GM12801 (cell line): ENCODE measurements at regions not wholly inside any gene's neighbourhood (a gene's known extent, or its start where the extent isn't known, plus 50 kb on each side); places are given as distances from the start of the nearest gene placed in this dataset.

Experiments used
- CTCF ChIP-seq: IDR thresholded peaks from one replicate; pipeline ENCODE4 v1.5.1; 2011; ENCODE audit warnings: control low read depth; ENCODE audit not compliant: insufficient read length; ENCODE audit errors: extremely low read depth

DNA sequence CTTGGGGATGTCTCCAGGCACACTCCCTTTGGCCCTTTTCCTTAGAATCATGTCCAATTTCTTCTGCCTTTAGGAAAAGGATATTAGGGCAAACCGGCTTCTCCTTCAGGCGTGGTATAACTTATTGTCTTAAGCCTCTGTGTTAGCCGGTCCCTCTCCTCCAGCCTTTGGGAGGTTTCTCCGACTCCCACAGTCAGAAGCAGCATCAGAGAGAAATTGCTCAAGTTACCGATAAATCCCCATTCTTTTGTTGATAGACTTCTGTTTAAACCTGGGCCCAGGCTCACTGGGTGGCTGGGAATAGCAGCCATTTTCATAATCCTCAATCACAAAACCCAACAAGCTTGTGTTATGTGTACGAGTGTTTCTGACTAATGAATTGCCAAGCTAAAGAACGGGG lies 85.4 kb upstream of the KAZN start:
- TF ChIP-seq CTCF = no peak

GRCh38 chr1:14514739-14515138 lies 83.7 kb upstream of the KAZN start:
- no peak for TF ChIP-seq CTCF

GRCh38 chr1:14516974-14517840 lies 81.3 kb upstream of the KAZN start:
- no peak for TF ChIP-seq CTCF

GRCh38 chr1:14517841-14518180 lies 80.7 kb upstream of the KAZN start:
- TF ChIP-seq CTCF = no peak

- no peak for TF ChIP-seq CTCF
These were observed 78.5 kb upstream of the KAZN start for GRCh38 chr1:14519976-14520375.

DNA sequence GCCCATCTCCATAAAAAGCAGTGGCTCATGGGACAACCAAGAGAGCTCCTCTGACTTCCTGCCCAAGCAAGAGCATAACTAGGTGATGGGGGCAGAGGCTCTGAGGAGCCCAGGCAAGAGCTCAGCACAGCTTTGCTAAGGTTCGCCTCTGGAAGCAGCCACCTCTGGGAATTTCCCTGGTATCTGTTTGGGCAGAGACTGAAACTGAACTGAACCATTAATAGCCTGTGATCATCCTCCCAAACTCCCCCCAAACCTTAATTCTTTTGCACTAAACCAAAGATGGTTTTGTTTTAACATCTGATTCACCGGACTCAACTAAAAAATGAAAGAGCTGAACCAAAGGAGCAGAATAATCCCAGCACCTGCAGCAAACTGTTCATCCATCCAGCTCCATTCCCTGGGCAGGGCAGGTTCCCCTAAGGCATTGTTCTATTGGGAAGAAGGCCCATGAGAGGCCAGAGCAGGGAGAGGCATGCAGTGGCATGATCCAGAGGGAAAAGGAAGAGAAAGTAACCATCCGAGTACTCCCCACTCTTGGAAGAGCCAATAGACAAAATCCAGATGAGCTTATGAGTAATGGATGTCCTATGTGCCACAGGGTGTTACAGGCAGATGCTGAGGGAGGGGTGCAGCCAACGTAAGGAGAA lies 77.8 kb upstream of the KAZN start:
- TF ChIP-seq CTCF = no peak

GRCh38 chr1:14521622-14522021 lies 76.9 kb upstream of the KAZN start:
- TF ChIP-seq CTCF = no peak
